ENCODE measurements at regions not wholly inside any gene's neighbourhood (a gene's known extent, or its start where the extent isn't known, plus 50 kb on each side); places are given as distances from the start of the nearest gene placed in this dataset.

GRCh38 chr7:83798489-83798888, 149.6 kb upstream of the SEMA3E start:
- 91 to 92% methylated on average over 5 of the region's 5 CpGs for WGBS, 2 donors

DNA sequence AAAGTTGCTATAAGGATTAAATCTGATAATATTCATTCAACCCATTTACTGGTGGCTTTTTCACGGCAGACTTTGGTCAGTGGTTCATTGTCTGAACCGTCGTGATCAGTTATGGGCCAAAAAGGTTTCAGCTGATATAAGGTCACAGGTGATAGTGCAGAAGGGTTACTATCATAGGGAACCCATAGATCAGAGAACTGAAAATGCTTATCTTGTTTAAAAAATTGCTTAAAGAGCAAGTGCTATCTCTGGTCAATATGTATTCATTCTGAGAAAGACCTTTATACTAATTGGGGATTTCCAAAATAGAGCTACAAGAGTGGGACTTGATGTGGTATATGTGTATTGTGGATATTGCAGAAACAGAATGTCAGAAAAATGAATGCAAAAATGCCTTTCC, 147.8 kb upstream of the SEMA3E start:
- DNase-seq (ENCODE audit: low spot score in 2 of 2), result no peak
- H3K4me3 ChIP-seq (ENCODE audit: low read depth, poor library complexity, severe bottlenecking), result no peak overlapping the region
- 90 to 91% methylated on average over 3 of the region's 3 CpGs for WGBS, 2 donors
- intact Hi-C loops (cut with DNase I; ENCODE audit: low total_unique reads), result no loop called here
- TF ChIP-seq POLR2A (IDR thresholded peaks at IDR 0.05) (no peak), CTCF (IDR thresholded peaks at IDR 0.05) (no peak)

More at GRCh38 chr7:83798489-83798888, 149.6 kb upstream of the SEMA3E start:
- TF ChIP-seq POLR2A (IDR thresholded peaks at IDR 0.05) (no peak), CTCF (IDR thresholded peaks at IDR 0.05) (no peak)
- H3K4me3 ChIP-seq (ENCODE audit: low read depth, poor library complexity, severe bottlenecking), result no peak overlapping the region
- intact Hi-C loops (cut with DNase I; ENCODE audit: low total_unique reads), result no loop called here
- no peak for DNase-seq (ENCODE audit: low spot score in 2 of 2)

- intact Hi-C loops (cut with DNase I; ENCODE audit: low total_unique reads), result no loop called here
- H3K4me3 ChIP-seq (ENCODE audit: low read depth, poor library complexity, severe bottlenecking), result no peak overlapping the region
- no peak for TF ChIP-seq POLR2A (IDR thresholded peaks at IDR 0.05)
- TF ChIP-seq CTCF (IDR thresholded peaks at IDR 0.05), result no peak
- 68 to 69% methylated on average over 4 of the region's 4 CpGs for WGBS, 2 donors
- no peak for DNase-seq (ENCODE audit: low spot score in 2 of 2)
These were observed 145.9 kb upstream of the SEMA3E start for GRCh38 chr7:83794829-83795228.

DNA sequence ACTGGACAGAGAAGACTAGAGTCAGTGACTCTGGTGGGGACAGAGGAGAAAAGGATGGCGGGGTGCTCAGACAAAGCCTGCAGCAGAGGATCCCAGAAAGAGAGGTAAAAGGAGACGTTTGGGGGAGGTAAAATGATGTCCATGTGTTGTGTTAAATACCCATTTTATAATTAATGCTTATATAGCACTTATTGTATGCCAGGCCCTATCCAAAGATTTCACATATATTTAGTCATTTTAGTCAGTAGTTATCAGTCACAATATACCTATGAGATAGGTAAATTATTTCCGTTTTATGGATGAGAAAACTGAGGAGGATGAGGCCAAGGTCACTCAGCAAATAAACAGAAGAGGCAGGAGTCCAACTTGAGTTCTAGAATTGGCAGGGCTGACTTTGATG, 144.6 kb upstream of the SEMA3E start:
- WGBS, 2 donors, result 77 to 79% methylated on average over 3 of the region's 3 CpGs
- H3K4me3 ChIP-seq (ENCODE audit: low read depth, poor library complexity, severe bottlenecking), result no peak overlapping the region
- TF ChIP-seq CTCF (IDR thresholded peaks at IDR 0.05) (no peak), POLR2A (IDR thresholded peaks at IDR 0.05) (no peak)
- intact Hi-C loops (cut with DNase I; ENCODE audit: low total_unique reads), result no loop called here
- DNase-seq (ENCODE audit: low spot score in 2 of 2), result no peak

DNA sequence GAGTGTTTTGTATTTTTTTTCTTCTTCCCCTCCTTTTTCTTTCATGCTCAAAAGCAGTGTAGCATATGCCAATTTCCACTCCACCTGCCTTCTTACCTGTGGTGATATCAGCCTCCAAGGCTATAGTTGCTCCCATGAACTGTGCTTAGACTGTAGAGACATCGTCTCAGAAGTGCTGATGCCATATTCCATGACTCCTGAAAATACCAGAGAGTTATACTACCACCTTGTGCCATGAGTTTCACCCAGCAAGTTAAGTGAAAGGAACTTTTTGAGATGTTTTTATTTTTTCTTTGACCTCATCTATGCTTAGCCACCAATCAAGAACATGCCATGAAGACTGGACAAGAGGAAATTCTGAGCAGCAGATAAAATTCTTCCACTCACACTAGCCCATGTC, 142.8 kb upstream of the SEMA3E start:
- no peak overlapping the region for H3K4me3 ChIP-seq (ENCODE audit: low read depth, poor library complexity, severe bottlenecking)
- TF ChIP-seq CTCF (IDR thresholded peaks at IDR 0.05), result no peak
- TF ChIP-seq POLR2A (IDR thresholded peaks at IDR 0.05), result no peak
- WGBS, 2 donors, result 35 to 56% methylated on average over 1 of the region's 1 CpG
- DNase-seq (ENCODE audit: low spot score in 2 of 2), result no peak
- intact Hi-C loops (cut with DNase I; ENCODE audit: low total_unique reads), result no loop called here

GRCh38 chr7:83786858-83787257, 137.9 kb upstream of the SEMA3E start:
- TF ChIP-seq CTCF (IDR thresholded peaks at IDR 0.05) (no peak), POLR2A (IDR thresholded peaks at IDR 0.05) (no peak)
- intact Hi-C loops (cut with DNase I; ENCODE audit: low total_unique reads), result no loop called here
- WGBS, 2 donors, result 95 to 98% methylated on average over 2 of the region's 2 CpGs
- H3K4me3 ChIP-seq (ENCODE audit: low read depth, poor library complexity, severe bottlenecking), result no peak overlapping the region
- DNase-seq (ENCODE audit: low spot score in 2 of 2), result no peak

Data from lower leg skin (tissue), 4 donors.